HCT116 (cell line): ENCODE measurements at regions not wholly inside any gene's neighbourhood (a gene's known extent, or its start where the extent isn't known, plus 50 kb on each side); places are given as distances from the start of the nearest gene placed in this dataset.
"Not testable (repeated sequence)": the region's sequence is repeated elsewhere in the genome, so short reads cannot be mapped to it uniquely, and the experiment has no call there.

ENCODE experiments used
- ATAC-seq: fragments of 200-7000 bp; cut with Tn5 transposase; 2 replicates; pipeline ENCODE4 v1.9.1; 2020; ENCODE audit warnings: mild to moderate bottlenecking, moderate library complexity
- BruUV-seq: library from RNA; stranded (reverse); fragments of 400-500 nt; replicated peaks from 2 replicates; lab custom pipeline; 2021; lab: Mats Ljungman, UMichigan
- CTCF ChIA-PET: fragments of 300-600 bp; sonication (Branson Sonifier 250); formaldehyde crosslinking; loops from one replicate; lab custom pipeline; 2021; ENCODE audit warnings: antibody characterized with exemption; lab: Charles Lee
- POLR2A ChIA-PET: fragments of 300-600, 350-600 bp; sonication (Branson Sonifier 250); formaldehyde crosslinking; loops from one replicate; lab custom pipeline; 2021; ENCODE audit warnings: antibody characterized with exemption; lab: Charles Lee
- RAD21 ChIA-PET, 2 experiments: fragments of 300-600 bp; sonication (Branson Sonifier 250); formaldehyde crosslinking; loops; one replicate each; lab custom pipeline; 2023; ENCODE audit warnings: low total read pairs in 2 of 2; ENCODE audit not compliant: uncharacterized antibody in 2 of 2, unreplicated experiment in 2 of 2, low non-redundant PET in 1 of 2; lab: Charles Lee
- DNase-seq: peaks from one replicate; pipeline ENCODE4 v3.0.0-alpha.2; 2010; ENCODE audit warnings: low read depth, low spot score
- H2AFZ ChIP-seq: fragments of 200-600 bp; shearing (Covaris generic), sonication (generic); 2 replicates; pipeline ENCODE4 v1.6.1; 2017; ENCODE audit warnings: low read depth, mixed run types, mixed read lengths, antibody characterized with exemption, low read length; ENCODE audit not compliant: poor library complexity, severe bottlenecking
- H3K27ac ChIP-seq: 2 replicates; pipeline ENCODE4 v1.5.1; 2012; ENCODE audit warnings: low read depth, low read length
- H3K27me3 ChIP-seq: fragments of 200-600 bp; sonication (generic); 2 replicates; pipeline ENCODE4 v1.6.1; 2016; ENCODE audit warnings: mixed run types, low read length, mixed read lengths; ENCODE audit not compliant: insufficient read depth
- H3K36me3 ChIP-seq, 2 experiments: fragments of 200-500 bp in 1 of 2; fragments of 200-600 bp in 1 of 2; sonication (Bioruptor generic) in 1 of 2; sonication (generic) in 1 of 2; 2 replicates each; pipeline versions ENCODE4 v1.5.1 to v1.6.1; 2014 to 2016; ENCODE audit warnings: low read length in 2 of 2, inconsistent platforms in 1 of 2, mixed read lengths in 1 of 2, mixed run types in 1 of 2; ENCODE audit not compliant: insufficient read depth in 2 of 2, control insufficient read depth in 1 of 2
- H3K4me1 ChIP-seq, 2 experiments: fragments of 200-600 bp in 1 of 2; sonication (generic) in 1 of 2; 2 replicates each; pipeline versions ENCODE4 v1.5.1 to v1.6.1; 2012 to 2017; ENCODE audit warnings: low read length in 2 of 2, inconsistent platforms in 1 of 2, mild to moderate bottlenecking in 1 of 2, mixed read lengths in 1 of 2, mixed run types in 1 of 2, moderate library complexity in 1 of 2; ENCODE audit not compliant: insufficient read depth in 2 of 2, control insufficient read depth in 1 of 2
- H3K4me2 ChIP-seq: fragments of 200-600 bp; sonication (generic); 2 replicates; pipeline ENCODE4 v1.6.1; 2017; ENCODE audit warnings: mixed run types, low read length, mixed read lengths
- H3K4me3 ChIP-seq, 2 experiments: fragments of 200-600 bp in 1 of 2; sonication (generic) in 1 of 2; replicated peaks in 1 of 2; 2 replicates each; pipeline ENCODE4 v1.5.1; 2011 to 2016; ENCODE audit warnings: low read length in 2 of 2, control low read depth in 1 of 2, low read depth in 1 of 2, mild to moderate bottlenecking in 1 of 2, mixed read lengths in 1 of 2, mixed run types in 1 of 2
- H3K79me2 ChIP-seq: fragments of 200-600 bp; sonication (generic); 2 replicates; pipeline ENCODE4 v1.6.1; 2017; ENCODE audit warnings: mild to moderate bottlenecking, mixed run types, low read length, moderate library complexity, mixed read lengths; ENCODE audit not compliant: insufficient read depth
- H3K9ac ChIP-seq: fragments of 200-600 bp; sonication (generic); 2 replicates; pipeline ENCODE4 v1.6.1; 2016; ENCODE audit warnings: low read length, mixed read lengths
- H3K9me2 ChIP-seq: fragments of 200-600 bp; sonication (generic), shearing (Covaris generic); 2 replicates; pipeline ENCODE4 v1.6.1; 2017; ENCODE audit warnings: mixed run types, mild to moderate bottlenecking, moderate library complexity; ENCODE audit not compliant: insufficient read depth
- H3K9me3 ChIP-seq, 2 experiments: fragments of 200-500 bp in 1 of 2; fragments of 200-600 bp in 1 of 2; sonication (Bioruptor generic) in 1 of 2; sonication (generic) in 1 of 2; 2 replicates each; pipeline ENCODE4 v1.6.1; 2014 to 2017; ENCODE audit warnings: low read length in 2 of 2, mixed read lengths in 2 of 2, inconsistent platforms in 1 of 2, low read depth in 1 of 2, mild to moderate bottlenecking in 1 of 2, mixed run types in 1 of 2, moderate library complexity in 1 of 2; ENCODE audit not compliant: control insufficient read depth in 1 of 2, insufficient read depth in 1 of 2
- H4K20me1 ChIP-seq: fragments of 200-600 bp; sonication (generic), shearing (Covaris generic); 2 replicates; pipeline ENCODE4 v1.6.1; 2017; ENCODE audit warnings: mixed run types, mild to moderate bottlenecking, moderate library complexity; ENCODE audit not compliant: insufficient read depth
- CEBPB ChIP-seq: IDR thresholded peaks from 2 replicates; pipeline ENCODE4 v1.6.1; 2012; ENCODE audit warnings: low read depth
- CTCF ChIP-seq, 3 experiments: fragments of 200-600 bp in 1 of 3; sonication (generic) in 1 of 3; IDR thresholded peaks in 2 of 3; conservative IDR thresholded peaks in 1 of 3; 2 replicates each; pipeline ENCODE4 v1.5.1; 2012 to 2017; ENCODE audit warnings: low read depth in 2 of 3, low read length in 2 of 3, antibody characterized with exemption in 1 of 3, borderline replicate concordance in 1 of 3, control low read depth in 1 of 3, mild to moderate bottlenecking in 1 of 3, mixed read lengths in 1 of 3, mixed run types in 1 of 3, moderate library complexity in 1 of 3; ENCODE audit not compliant: insufficient read depth in 1 of 3
- ELF1 ChIP-seq: IDR thresholded peaks from 2 replicates; pipeline ENCODE4 v1.6.1; 2012; ENCODE audit warnings: low read depth, borderline replicate concordance
- EZH2phosphoT487 ChIP-seq: fragments of 200-600 bp; IDR thresholded peaks from 2 replicates; pipeline ENCODE4 v1.6.1; 2018; ENCODE audit warnings: antibody characterized with exemption, borderline replicate concordance
- POLR2A ChIP-seq: IDR thresholded peaks from 2 replicates; pipeline ENCODE4 v1.7.0; 2011; ENCODE audit warnings: borderline replicate concordance; ENCODE audit not compliant: insufficient read depth, insufficient read length; ENCODE audit errors: extremely low read depth
- POLR2AphosphoS5 ChIP-seq: IDR thresholded peaks from 2 replicates; pipeline ENCODE4 v1.6.1; 2011; ENCODE audit warnings: mild to moderate bottlenecking, low read depth, low read length, moderate library complexity
- SP1 ChIP-seq: IDR thresholded peaks from 2 replicates; pipeline ENCODE4 v1.6.1; 2012; ENCODE audit warnings: low read depth
- SRF ChIP-seq: IDR thresholded peaks from 2 replicates; pipeline ENCODE4 v1.6.1; 2012; ENCODE audit warnings: low read depth
- YY1 ChIP-seq: IDR thresholded peaks from 2 replicates; pipeline ENCODE4 v1.6.1; 2011; ENCODE audit warnings: low read length, low read depth, moderate library complexity, mild to moderate bottlenecking; ENCODE audit not compliant: insufficient replicate concordance; ENCODE audit errors: extremely low read depth
- intact Hi-C: fragments of 100-400 bp; cut with micrococcal nuclease; formaldehyde crosslinking; loops from 2 replicates; pipeline ENCODE4 v1.10.0; 2022

- TF ChIP-seq CTCF (IDR thresholded peaks at IDR 0.05 in 2 of 3, conservative IDR thresholded peaks at IDR 0.05 in 1 of 3; ENCODE audit: borderline replicate concordance in 1 of 3, insufficient read depth in 1 of 3, low read depth in 2 of 3, low read length in 2 of 3) (no peak), POLR2AphosphoS5 (no peak), POLR2A (no peak), CEBPB (no peak), ELF1 (no peak), YY1 (no peak), SRF (no peak), EZH2phosphoT487 (no peak), SP1 (no peak)
Measured at GRCh38 chr5:135743181-135743580, 91.3 kb upstream of the SLC25A48 start (continued).

GRCh38 chr5:135742240-135742639 lies 92.2 kb upstream of the SLC25A48 start:
- DNase-seq, H3K27me3 ChIP-seq, CTCF ChIA-PET, H3K9ac ChIP-seq, H3K9me3 ChIP-seq, H4K20me1 ChIP-seq, H3K9me2 ChIP-seq, intact Hi-C loops, H3K36me3 ChIP-seq, BruUV-seq, ATAC-seq, H3K4me1 ChIP-seq, H3K4me2 ChIP-seq, H3K79me2 ChIP-seq, POLR2A ChIA-PET, H2AFZ ChIP-seq, H3K27ac ChIP-seq, H3K4me3 ChIP-seq: not testable (repeated sequence)
- RAD21 ChIA-PET, result interaction anchor here in 1 of 2 experiments (0.6 kb wide), 1 partner anchor 1452 kb away, joined by 3 read pairs; no protein-coding TSS in a partner anchor
